ENCODE measurements at regions not wholly inside any gene's neighbourhood (a gene's known extent, or its start where the extent isn't known, plus 50 kb on each side); places are given as distances from the start of the nearest gene placed in this dataset.

DNA sequence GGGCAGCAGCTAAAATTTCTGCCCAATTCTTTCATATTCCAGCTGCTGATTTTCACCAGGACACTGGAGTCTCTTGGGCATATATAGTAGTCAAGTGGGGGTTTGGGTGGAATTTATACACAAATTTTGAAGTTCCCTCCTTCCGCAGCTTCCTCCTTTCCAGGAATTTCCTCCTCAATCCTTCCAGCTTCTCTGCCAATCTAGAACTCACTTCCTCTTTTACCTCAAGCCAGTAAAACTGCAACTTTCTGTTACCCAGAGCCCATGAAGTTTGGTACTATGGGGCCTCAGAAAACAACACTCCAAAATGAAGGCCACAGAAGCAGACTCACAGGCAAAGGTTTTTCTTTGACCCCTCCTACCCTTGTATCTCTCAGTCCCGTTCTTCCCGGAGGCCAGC lies 51.7 kb upstream of the G2E3 start:
- TF ChIP-seq, protein P1, sequence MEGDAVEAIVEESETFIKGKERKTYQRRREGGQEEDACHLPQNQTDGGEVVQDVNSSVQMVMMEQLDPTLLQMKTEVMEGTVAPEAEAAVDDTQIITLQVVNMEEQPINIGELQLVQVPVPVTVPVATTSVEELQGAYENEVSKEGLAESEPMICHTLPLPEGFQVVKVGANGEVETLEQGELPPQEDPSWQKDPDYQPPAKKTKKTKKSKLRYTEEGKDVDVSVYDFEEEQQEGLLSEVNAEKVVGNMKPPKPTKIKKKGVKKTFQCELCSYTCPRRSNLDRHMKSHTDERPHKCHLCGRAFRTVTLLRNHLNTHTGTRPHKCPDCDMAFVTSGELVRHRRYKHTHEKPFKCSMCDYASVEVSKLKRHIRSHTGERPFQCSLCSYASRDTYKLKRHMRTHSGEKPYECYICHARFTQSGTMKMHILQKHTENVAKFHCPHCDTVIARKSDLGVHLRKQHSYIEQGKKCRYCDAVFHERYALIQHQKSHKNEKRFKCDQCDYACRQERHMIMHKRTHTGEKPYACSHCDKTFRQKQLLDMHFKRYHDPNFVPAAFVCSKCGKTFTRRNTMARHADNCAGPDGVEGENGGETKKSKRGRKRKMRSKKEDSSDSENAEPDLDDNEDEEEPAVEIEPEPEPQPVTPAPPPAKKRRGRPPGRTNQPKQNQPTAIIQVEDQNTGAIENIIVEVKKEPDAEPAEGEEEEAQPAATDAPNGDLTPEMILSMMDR (IDR thresholded peaks at IDR 0.05) = no peak
- no peak for TF ChIP-seq POLR2A (IDR thresholded peaks at IDR 0.05)
